ENCODE measurements at regions not wholly inside any gene's neighbourhood (a gene's known extent, or its start where the extent isn't known, plus 50 kb on each side); places are given as distances from the start of the nearest gene placed in this dataset.

DNA sequence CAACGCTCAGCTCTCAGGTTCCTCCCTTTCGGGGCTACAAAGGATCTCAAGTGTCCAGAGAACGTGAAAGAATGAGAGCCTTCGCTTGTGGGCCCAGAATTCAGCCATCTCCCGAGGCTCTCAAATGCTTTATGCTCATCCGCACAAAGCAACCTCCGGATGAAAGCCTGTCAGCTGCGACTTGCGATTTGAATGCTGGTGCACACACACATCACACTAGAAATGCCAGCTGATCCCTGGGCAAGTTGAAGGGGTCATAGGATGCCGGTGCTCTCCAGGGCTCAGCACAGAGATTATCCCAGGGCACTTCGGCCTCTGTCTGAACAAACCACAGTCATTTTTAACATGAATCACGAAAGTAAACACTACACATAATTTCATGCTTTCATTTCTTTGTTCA is 141.8 kb upstream of the MYT1L start:
- Histone ChIP-seq H3K9me3 (no peaks in the 10 kb centered on the region), H3K4me3 (no peak overlapping the region), H3K36me3 (no peaks in the 10 kb centered on the region), H3K4me1 (no peaks in the 10 kb centered on the region), H3K27ac (replicated peaks in 1 of 4) (no peak overlapping the region), H3K27me3 (no peaks in the 10 kb centered on the region)
- intact Hi-C loops (cut with DNase I): no loop called here
- WGBS: 86% methylated on average over 12 of the region's 12 CpGs
- TF ChIP-seq POLR2A (IDR thresholded peaks at IDR 0.05; ENCODE audit: low read depth): no peak
- TF ChIP-seq POLR2AphosphoS5 (IDR thresholded peaks at IDR 0.05): no peak
- TF ChIP-seq, protein P1, sequence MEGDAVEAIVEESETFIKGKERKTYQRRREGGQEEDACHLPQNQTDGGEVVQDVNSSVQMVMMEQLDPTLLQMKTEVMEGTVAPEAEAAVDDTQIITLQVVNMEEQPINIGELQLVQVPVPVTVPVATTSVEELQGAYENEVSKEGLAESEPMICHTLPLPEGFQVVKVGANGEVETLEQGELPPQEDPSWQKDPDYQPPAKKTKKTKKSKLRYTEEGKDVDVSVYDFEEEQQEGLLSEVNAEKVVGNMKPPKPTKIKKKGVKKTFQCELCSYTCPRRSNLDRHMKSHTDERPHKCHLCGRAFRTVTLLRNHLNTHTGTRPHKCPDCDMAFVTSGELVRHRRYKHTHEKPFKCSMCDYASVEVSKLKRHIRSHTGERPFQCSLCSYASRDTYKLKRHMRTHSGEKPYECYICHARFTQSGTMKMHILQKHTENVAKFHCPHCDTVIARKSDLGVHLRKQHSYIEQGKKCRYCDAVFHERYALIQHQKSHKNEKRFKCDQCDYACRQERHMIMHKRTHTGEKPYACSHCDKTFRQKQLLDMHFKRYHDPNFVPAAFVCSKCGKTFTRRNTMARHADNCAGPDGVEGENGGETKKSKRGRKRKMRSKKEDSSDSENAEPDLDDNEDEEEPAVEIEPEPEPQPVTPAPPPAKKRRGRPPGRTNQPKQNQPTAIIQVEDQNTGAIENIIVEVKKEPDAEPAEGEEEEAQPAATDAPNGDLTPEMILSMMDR (IDR thresholded peaks at IDR 0.05): no peak
- TF ChIP-seq EP300 (IDR thresholded peaks at IDR 0.05): no peak
- no peak for DNase-seq (ENCODE audit: extremely low spot score)

DNA sequence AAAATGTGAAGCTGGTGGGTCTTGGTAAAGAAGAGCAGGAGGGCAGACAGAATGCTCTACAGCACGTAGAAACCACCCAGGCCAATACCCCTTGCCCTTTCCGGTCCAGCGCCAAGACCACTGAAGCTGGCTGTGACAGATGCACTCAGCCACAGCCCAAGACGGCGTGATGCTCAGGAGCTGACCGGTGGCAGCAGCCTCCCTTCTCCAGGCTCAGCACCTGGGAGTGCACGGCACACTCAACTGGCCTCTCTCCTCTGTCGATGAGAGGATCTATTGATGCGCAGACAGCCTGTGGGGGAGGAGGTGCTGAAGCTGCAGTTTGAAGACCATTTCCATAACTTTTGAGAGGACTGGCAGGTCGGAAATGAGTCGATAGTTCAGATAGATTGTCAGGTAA is 141.0 kb upstream of the MYT1L start:
- Histone ChIP-seq H3K4me3 (no peak overlapping the region), H3K27me3 (no peaks in the 10 kb centered on the region), H3K36me3 (no peaks in the 10 kb centered on the region), H3K9me3 (no peaks in the 10 kb centered on the region), H3K4me1 (no peaks in the 10 kb centered on the region), H3K27ac (replicated peaks in 1 of 4) (no peak overlapping the region)
- intact Hi-C loops (cut with DNase I): no loop called here
- no peak for TF ChIP-seq POLR2AphosphoS5 (IDR thresholded peaks at IDR 0.05)
- no peak for TF ChIP-seq EP300 (IDR thresholded peaks at IDR 0.05)
- TF ChIP-seq, protein P1 (IDR thresholded peaks at IDR 0.05): no peak
- no peak for TF ChIP-seq POLR2A (IDR thresholded peaks at IDR 0.05; ENCODE audit: low read depth)
- 82% methylated on average over 11 of the region's 11 CpGs for WGBS
- no peak for DNase-seq (ENCODE audit: extremely low spot score)

DNA sequence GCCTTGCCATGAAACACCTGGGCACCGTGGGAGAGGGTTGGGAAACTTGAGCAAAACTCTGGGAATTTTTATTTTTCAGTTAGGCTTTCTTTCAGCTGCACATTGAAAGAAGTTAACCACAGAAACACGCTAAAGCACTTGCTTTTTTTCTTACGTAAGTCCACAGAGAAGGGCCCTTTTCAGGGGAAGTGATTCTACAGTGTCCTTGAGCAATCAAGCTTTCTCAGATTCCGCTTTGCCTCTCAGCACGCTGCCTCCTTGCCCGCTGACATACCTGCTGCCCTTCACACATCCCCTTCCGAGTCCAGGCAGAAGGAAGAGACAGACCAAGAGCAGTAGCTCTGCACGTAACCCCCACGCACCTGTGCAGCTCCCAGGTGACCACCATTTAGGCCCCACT is 135.5 kb upstream of the MYT1L start:
- Histone ChIP-seq H3K36me3 (no peaks in the 10 kb centered on the region), H3K27ac (replicated peaks in 1 of 4) (no peak overlapping the region), H3K4me1 (no peaks in the 10 kb centered on the region), H3K9me3 (no peaks in the 10 kb centered on the region), H3K27me3 (no peaks in the 10 kb centered on the region), H3K4me3 (no peak overlapping the region)
- TF ChIP-seq POLR2A (IDR thresholded peaks at IDR 0.05; ENCODE audit: low read depth) (no peak), POLR2AphosphoS5 (IDR thresholded peaks at IDR 0.05) (no peak), EP300 (IDR thresholded peaks at IDR 0.05) (no peak)
- TF ChIP-seq, protein P1 (IDR thresholded peaks at IDR 0.05): no peak
- intact Hi-C loops (cut with DNase I): no loop called here
- no peak for DNase-seq (ENCODE audit: extremely low spot score)
- WGBS: 76% methylated on average over 9 of the region's 9 CpGs

DNA sequence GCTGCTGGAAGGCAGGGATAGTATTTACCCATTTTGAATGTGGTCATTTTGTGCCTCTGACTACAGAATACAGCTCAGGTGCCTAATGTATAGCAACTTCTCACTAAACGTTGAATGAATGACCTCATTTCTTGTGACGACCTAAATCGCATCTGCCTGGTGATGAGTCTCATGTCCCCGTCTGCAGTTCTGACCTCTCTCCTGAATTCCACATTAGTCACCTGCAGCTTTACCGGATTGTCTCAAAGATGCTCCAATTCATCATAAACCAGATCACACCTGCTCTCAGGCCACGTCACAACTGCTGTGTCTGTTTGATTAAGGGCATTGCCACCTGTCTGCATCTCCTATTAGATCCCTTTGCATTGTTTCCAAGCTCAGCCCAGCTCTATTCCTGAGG is 133.6 kb upstream of the MYT1L start:
- Histone ChIP-seq H3K4me3 (peak overlapping the region in 3 of 4 donors; percentile 17 to 31 (median 20)), H3K27me3 (no peaks in the 10 kb centered on the region), H3K27ac (replicated peaks in 1 of 4) (no peak overlapping the region), H3K9me3 (no peaks in the 10 kb centered on the region), H3K4me1 (no peaks in the 10 kb centered on the region), H3K36me3 (no peaks in the 10 kb centered on the region)
- intact Hi-C loops (cut with DNase I): no loop called here
- WGBS: 77% methylated on average over 6 of the region's 6 CpGs
- no peak for DNase-seq (ENCODE audit: extremely low spot score)
- TF ChIP-seq POLR2AphosphoS5 (IDR thresholded peaks at IDR 0.05) (no peak), EP300 (IDR thresholded peaks at IDR 0.05) (no peak), POLR2A (IDR thresholded peaks at IDR 0.05; ENCODE audit: low read depth) (no peak)
- TF ChIP-seq, protein P1 (IDR thresholded peaks at IDR 0.05): no peak

DNA sequence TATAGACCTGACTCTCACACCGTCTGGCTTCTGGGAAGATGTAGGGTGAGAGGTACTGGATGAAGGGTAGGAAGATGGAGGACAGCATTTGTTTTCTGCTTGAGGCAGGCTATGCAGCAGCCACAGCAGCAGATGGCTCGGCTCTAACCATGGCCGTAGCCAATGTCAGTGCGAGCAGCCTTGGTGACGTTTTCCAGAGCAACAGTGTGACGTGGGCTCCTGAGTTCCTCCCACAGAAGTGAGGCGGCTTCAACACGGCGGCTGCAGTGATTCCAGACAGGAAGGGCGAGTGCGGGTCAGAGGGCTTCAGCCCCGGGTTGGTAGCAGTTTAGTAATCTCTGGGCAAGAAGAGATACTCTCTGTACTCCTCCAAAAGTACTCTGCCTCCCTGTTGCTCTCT is 133.0 kb upstream of the MYT1L start:
- DNase-seq (ENCODE audit: extremely low spot score): no peak

More for the DNA sequence above, 133.0 kb upstream of the MYT1L start:
- no peaks in the 10 kb centered on the region for H3K36me3 ChIP-seq
- no peak overlapping the region for H3K27ac ChIP-seq (replicated peaks in 1 of 4)
- intact Hi-C loops (cut with DNase I): no loop called here
- no peaks in the 10 kb centered on the region for H3K27me3 ChIP-seq
- H3K9me3 ChIP-seq: no peaks in the 10 kb centered on the region
- peak overlapping the region; percentile 17 to 31 (median 22) for H3K4me3 ChIP-seq
- TF ChIP-seq POLR2AphosphoS5 (IDR thresholded peaks at IDR 0.05) (no peak), POLR2A (IDR thresholded peaks at IDR 0.05; ENCODE audit: low read depth) (no peak), EP300 (IDR thresholded peaks at IDR 0.05) (no peak)
- TF ChIP-seq, protein P1 (IDR thresholded peaks at IDR 0.05): no peak
- WGBS: 25% methylated on average over 11 of the region's 12 CpGs
- no peaks in the 10 kb centered on the region for H3K4me1 ChIP-seq
